GM21390 (cell line): ENCODE measurements at regions not wholly inside any gene's neighbourhood (a gene's known extent, or its start where the extent isn't known, plus 50 kb on each side); places are given as distances from the start of the nearest gene placed in this dataset.
"Not testable (repeated sequence)": the region's sequence is repeated elsewhere in the genome, so short reads cannot be mapped to it uniquely, and the experiment has no call there.

Experiments
- ATAC-seq: cut with Tn5 transposase; IDR thresholded peaks from one replicate; pipeline ENCODE4 v1.9.1; 2021; ENCODE audit not compliant: unreplicated experiment

GRCh38 chr14:106268013-106268727 is 741.8 kb downstream of the TMEM121 start:
- no peak for ATAC-seq

- ATAC-seq = no peak
These were observed 742.6 kb downstream of the TMEM121 start for GRCh38 chr14:106269029-106269428.

GRCh38 chr14:106269451-106270204 is 743.2 kb downstream of the TMEM121 start:
- ATAC-seq = no peak

GRCh38 chr14:106270476-106271121 is 744.2 kb downstream of the TMEM121 start:
- ATAC-seq = not testable (repeated sequence)

GRCh38 chr14:106276326-106277267 is 750.2 kb downstream of the TMEM121 start:
- no peak for ATAC-seq

- no peak for ATAC-seq
These were observed 751.1 kb downstream of the TMEM121 start for GRCh38 chr14:106277503-106277902.

- ATAC-seq = no peak
These were observed 754.5 kb downstream of the TMEM121 start for GRCh38 chr14:106280876-106281275.

- no peak for ATAC-seq
These were observed 760.4 kb downstream of the TMEM121 start for GRCh38 chr14:106286697-106287290.

GRCh38 chr14:106287506-106287905 is 761.1 kb downstream of the TMEM121 start:
- no peak for ATAC-seq

- no peak for ATAC-seq
These were observed 765.2 kb downstream of the TMEM121 start for GRCh38 chr14:106291626-106292025.

- ATAC-seq = no peak
These were observed 767.9 kb downstream of the TMEM121 start for GRCh38 chr14:106294324-106294723.

GRCh38 chr14:106300951-106301510 is 774.6 kb downstream of the TMEM121 start:
- not testable (repeated sequence) for ATAC-seq

GRCh38 chr14:106301609-106302008 is 775.2 kb downstream of the TMEM121 start:
- not testable (repeated sequence) for ATAC-seq

GRCh38 chr14:106302661-106303060 is 776.3 kb downstream of the TMEM121 start:
- ATAC-seq = no peak

- no peak for ATAC-seq
These were observed 777.9 kb downstream of the TMEM121 start for GRCh38 chr14:106304271-106304670.

GRCh38 chr14:106308839-106309389 is 782.5 kb downstream of the TMEM121 start:
- peak; percentile 89 for ATAC-seq

GRCh38 chr14:106309423-106309822 is 783.0 kb downstream of the TMEM121 start:
- ATAC-seq = no peak

- no peak for ATAC-seq
These were observed 789.1 kb downstream of the TMEM121 start for GRCh38 chr14:106315436-106315835.

GRCh38 chr14:106317593-106317992 is 791.2 kb downstream of the TMEM121 start:
- no peak for ATAC-seq

- no peak for ATAC-seq
These were observed 792.3 kb downstream of the TMEM121 start for GRCh38 chr14:106318700-106319099.
